GM12878 (cell line): ENCODE measurements at regions not wholly inside any gene's neighbourhood (a gene's known extent, or its start where the extent isn't known, plus 50 kb on each side); places are given as distances from the start of the nearest gene placed in this dataset.
"Not testable (repeated sequence)": the region's sequence is repeated elsewhere in the genome, so short reads cannot be mapped to it uniquely, and the experiment has no call there.

Source experiments
- ATAC-seq: fragments of 200-7000 bp; cut with Tn5 transposase; 3 replicates; pipeline ENCODE4 v1.9.1; 2020; ENCODE audit warnings: mild to moderate bottlenecking, moderate library complexity
- BruUV-seq: library from RNA; stranded (reverse); fragments of 400-500 nt; replicated peaks from 2 replicates; lab custom pipeline; 2021; lab: Mats Ljungman, UMichigan
- CTCF ChIA-PET: fragments of 300-600 bp; sonication (Branson Sonifier 250); formaldehyde crosslinking; extraction: SDS; loops from one replicate; lab custom pipeline; 2021; ENCODE audit warnings: inconsistent platforms; lab: Yijun Ruan, JAX
- POLR2A ChIA-PET: fragments of 350-600 bp; formaldehyde crosslinking; extraction: SDS; loops from one replicate; lab custom pipeline; 2021; ENCODE audit warnings: inconsistent platforms; lab: Charles Lee
- RAD21 ChIA-PET: fragments of 300-600 bp; sonication (Branson Sonifier 250); formaldehyde crosslinking; loops from one replicate; lab custom pipeline; 2023; ENCODE audit warnings: antibody characterized with exemption; ENCODE audit not compliant: unreplicated experiment; lab: Charles Lee
- SMC1A ChIA-PET: fragments of 300-600 bp; sonication (Branson Sonifier 250); formaldehyde crosslinking; loops from one replicate; lab custom pipeline; 2023; ENCODE audit not compliant: unreplicated experiment, uncharacterized antibody; lab: Charles Lee
- DNase-seq: peaks from one replicate; pipeline ENCODE4 v3.0.0-alpha.2; 2011; ENCODE audit warnings: low read depth, low spot score
- FAIRE-seq: peaks from 3 replicates; lab custom pipeline; 2011; peaks lifted over from hg19 to GRCh38; lab: Jason Lieb, UNC
- H2AFZ ChIP-seq: 2 replicates; pipeline ENCODE4 v1.6.0; 2011; ENCODE audit warnings: low read depth, low read length, control low read depth; ENCODE audit not compliant: control insufficient read depth
- H3K27ac ChIP-seq: 2 replicates; pipeline ENCODE4 v1.5.1; 2011; ENCODE audit warnings: control low read depth; ENCODE audit not compliant: control insufficient read depth, insufficient read depth
- H3K27me3 ChIP-seq, 2 experiments: replicated peaks in 1 of 2; 2 replicates each; pipeline versions ENCODE4 v1.6.0 to v1.6.1; 2011; ENCODE audit warnings: low read length in 1 of 2; ENCODE audit not compliant: control insufficient read depth in 2 of 2, insufficient read depth in 2 of 2
- H3K36me3 ChIP-seq, 2 experiments: 2 replicates each; pipeline ENCODE4 v1.5.1; 2011; ENCODE audit warnings: low read length in 1 of 2; ENCODE audit not compliant: control insufficient read depth in 2 of 2, insufficient read depth in 2 of 2
- H3K4me1 ChIP-seq: 2 replicates; pipeline ENCODE4 v1.6.1; 2011; ENCODE audit warnings: mild to moderate bottlenecking, low read length, moderate library complexity, mixed read lengths; ENCODE audit not compliant: control insufficient read depth, insufficient read depth
- H3K4me2 ChIP-seq: 2 replicates; pipeline ENCODE4 v1.6.0; 2011; ENCODE audit warnings: control low read depth; ENCODE audit not compliant: control insufficient read depth, insufficient read depth
- H3K4me3 ChIP-seq: fragments of 200-600 bp; sonication (generic); 2 replicates; pipeline ENCODE4 v1.5.1; 2016
- H3K79me2 ChIP-seq: 2 replicates; pipeline ENCODE4 v1.6.0; 2011; ENCODE audit warnings: low read length; ENCODE audit not compliant: control insufficient read depth, insufficient read depth
- H3K9ac ChIP-seq: 2 replicates; pipeline ENCODE4 v1.8.0; 2011; ENCODE audit warnings: low read length, control low read depth, mixed read lengths; ENCODE audit not compliant: control insufficient read depth, insufficient read depth
- H3K9me3 ChIP-seq: replicated peaks from 3 replicates; pipeline ENCODE4 v1.5.1; 2011; ENCODE audit warnings: mild to moderate bottlenecking, low read length; ENCODE audit not compliant: control insufficient read depth, insufficient read depth
- H4K20me1 ChIP-seq: 2 replicates; pipeline ENCODE4 v1.6.0; 2011; ENCODE audit not compliant: control insufficient read depth, insufficient read depth
- ATF7 ChIP-seq: fragments of 450-650 bp; IDR thresholded peaks from 2 replicates; pipeline ENCODE4 v1.6.1; 2016; ENCODE audit warnings: low read depth, mild to moderate bottlenecking
- BHLHE40 ChIP-seq, 2 experiments: fragments of 450-650 bp in 1 of 2; IDR thresholded peaks; 2 replicates each; pipeline ENCODE4 v1.6.1; 2011 to 2017; ENCODE audit warnings: low read depth in 2 of 2, borderline replicate concordance in 1 of 2, improper control_type of control experiment in 1 of 2, low read length in 1 of 2, mild to moderate bottlenecking in 1 of 2
- KAT2A ChIP-seq: conservative IDR thresholded peaks from 2 replicates; pipeline ENCODE4 v1.6.1; 2011; ENCODE audit warnings: low read depth, low read length; ENCODE audit not compliant: control insufficient read depth
- SIX5 ChIP-seq: IDR thresholded peaks from 2 replicates; pipeline ENCODE4 v1.6.1; 2011; ENCODE audit warnings: mild to moderate bottlenecking, low read depth, low read length, moderate library complexity; ENCODE audit not compliant: severe bottlenecking
- SRF ChIP-seq, 2 experiments: IDR thresholded peaks; 2 replicates each; pipeline ENCODE4 v1.6.1; 2011; ENCODE audit warnings: low read depth in 2 of 2, low read length in 2 of 2, mild to moderate bottlenecking in 1 of 2, moderate library complexity in 1 of 2
- WGBS: methylation state at CpG from one replicate; pipeline ENCODE4 v1.1.6; 2016; ENCODE audit warnings: low lambda C conversion rate; ENCODE audit not compliant: insufficient replicate concordance, insufficient coverage; ENCODE audit errors: missing lambda C conversion rate; 5-methylcytosine and 5-hydroxymethylcytosine counted together
- in situ Hi-C: fragments of 300-500 bp; cut with MboI; formaldehyde crosslinking; loops from 9 replicates; pipeline ENCODE4 v1.14.3; 2018; ENCODE audit warnings: mixed read lengths
- intact Hi-C: fragments of 100-400 bp; cut with micrococcal nuclease; formaldehyde crosslinking; loops from one replicate; pipeline ENCODE4 v1.14.2; 2022; ENCODE audit not compliant: unreplicated experiment
- TF ChIP-seq, protein P1 (sequence below): IDR thresholded peaks from 2 replicates; pipeline ENCODE4 v1.6.1; 2011; ENCODE audit warnings: low read depth, mild to moderate bottlenecking, low read length, moderate library complexity, borderline replicate concordance; ENCODE audit errors: extremely low read depth

DNA sequence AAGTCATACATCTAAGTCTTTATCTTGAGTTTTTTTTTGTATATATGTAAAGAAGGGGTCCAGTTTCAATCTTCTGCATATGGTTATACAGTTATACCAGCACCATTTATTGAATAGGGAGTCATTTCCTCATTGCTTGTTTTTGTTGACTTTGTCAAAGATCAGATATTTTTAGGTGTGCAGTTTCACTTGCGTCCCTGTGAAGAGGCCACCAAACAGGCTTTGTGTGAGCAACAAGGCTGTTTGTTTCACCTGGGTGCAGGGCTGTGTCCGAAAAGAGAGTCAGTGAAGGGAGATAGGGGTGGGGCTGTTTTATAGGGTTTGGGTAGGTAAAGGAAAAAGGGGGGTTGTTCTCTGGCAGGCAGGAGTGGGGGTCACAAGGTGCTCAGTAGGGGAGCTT lies 663.2 kb upstream of the BCHE start:
- 12% methylated on average over 2 of the region's 2 CpGs for WGBS
- intact Hi-C loops, H3K27ac ChIP-seq, FAIRE-seq, H3K4me2 ChIP-seq, H3K79me2 ChIP-seq, BruUV-seq, H3K9me3 ChIP-seq, ATAC-seq, H4K20me1 ChIP-seq, H3K9ac ChIP-seq, H2AFZ ChIP-seq, POLR2A ChIA-PET, H3K36me3 ChIP-seq, DNase-seq, H3K27me3 ChIP-seq, RAD21 ChIA-PET, H3K4me1 ChIP-seq, in situ Hi-C loops, H3K4me3 ChIP-seq: not testable (repeated sequence)
- CTCF ChIA-PET, result interaction anchor here (0.7 kb wide), 1 partner anchor 386 kb away, joined by 4 read pairs; no protein-coding TSS in a partner anchor
- SMC1A ChIA-PET, result interaction anchor here (0.7 kb wide), 1 partner anchor 199 kb away, joined by 3 read pairs; no protein-coding TSS in a partner anchor

DNA sequence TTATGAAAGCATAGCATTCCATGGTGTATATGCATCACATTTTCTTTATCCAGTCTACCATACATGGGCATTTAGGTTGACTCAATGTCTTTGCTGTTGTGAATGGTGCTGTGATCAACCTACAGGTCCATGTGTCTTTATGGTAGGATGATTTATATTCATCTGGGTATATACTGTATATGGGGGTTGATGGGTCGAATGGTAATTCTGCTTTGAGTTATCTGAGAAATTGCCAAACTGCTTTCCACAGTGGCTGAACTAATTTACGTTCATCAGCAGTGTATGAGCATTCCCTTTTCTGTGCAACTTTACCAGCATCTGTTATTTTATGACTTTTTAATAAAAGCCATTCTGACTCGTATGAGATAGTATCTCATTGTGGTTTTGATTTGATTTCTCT lies 662.4 kb upstream of the BCHE start:
- Histone ChIP-seq H3K9me3 (no peaks in the 10 kb centered on the region), H3K4me3 (no peak overlapping the region), H4K20me1 (no peaks in the 10 kb centered on the region), H3K4me1 (no peaks in the 10 kb centered on the region), H2AFZ (no peak overlapping the region), H3K27me3 (no peaks in the 10 kb centered on the region), H3K4me2 (no peak overlapping the region), H3K9ac (no peak overlapping the region), H3K36me3 (no peaks in the 10 kb centered on the region), H3K27ac (no peak overlapping the region), H3K79me2 (no peaks in the 10 kb centered on the region)
- FAIRE-seq (no peak), ATAC-seq (no peak), DNase-seq (no peak)
- SMC1A ChIA-PET, result interaction anchor here (0.7 kb wide), 1 partner anchor 200 kb away, joined by 3 read pairs; no protein-coding TSS in a partner anchor
- in situ Hi-C loops (no loop called here), intact Hi-C loops (no loop called here)
- WGBS, result 5% methylated on average over 3 of the region's 3 CpGs
- POLR2A ChIA-PET, result no interaction called here
- BruUV-seq, result no TSS peak
- RAD21 ChIA-PET, result no interaction called here
- CTCF ChIA-PET, result interaction anchor here (0.7 kb wide), 1 partner anchor 386 kb away, joined by 4 read pairs; no protein-coding TSS in a partner anchor
- TF ChIP-seq SIX5 (no peak), ATF7 (no peak), KAT2A (no peak), SRF (IDR thresholded peaks at IDR 0.05; ENCODE audit: low read depth in 2 of 2, low read length in 2 of 2) (no peak), BHLHE40 (IDR thresholded peaks at IDR 0.05; ENCODE audit: borderline replicate concordance in 1 of 2, low read depth in 2 of 2, low read length in 1 of 2) (no peak)
- TF ChIP-seq, protein P1, sequence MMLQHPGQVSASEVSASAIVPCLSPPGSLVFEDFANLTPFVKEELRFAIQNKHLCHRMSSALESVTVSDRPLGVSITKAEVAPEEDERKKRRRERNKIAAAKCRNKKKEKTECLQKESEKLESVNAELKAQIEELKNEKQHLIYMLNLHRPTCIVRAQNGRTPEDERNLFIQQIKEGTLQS, result no peak
